ENCODE measurements at regions not wholly inside any gene's neighbourhood (a gene's known extent, or its start where the extent isn't known, plus 50 kb on each side); places are given as distances from the start of the nearest gene placed in this dataset.

DNA sequence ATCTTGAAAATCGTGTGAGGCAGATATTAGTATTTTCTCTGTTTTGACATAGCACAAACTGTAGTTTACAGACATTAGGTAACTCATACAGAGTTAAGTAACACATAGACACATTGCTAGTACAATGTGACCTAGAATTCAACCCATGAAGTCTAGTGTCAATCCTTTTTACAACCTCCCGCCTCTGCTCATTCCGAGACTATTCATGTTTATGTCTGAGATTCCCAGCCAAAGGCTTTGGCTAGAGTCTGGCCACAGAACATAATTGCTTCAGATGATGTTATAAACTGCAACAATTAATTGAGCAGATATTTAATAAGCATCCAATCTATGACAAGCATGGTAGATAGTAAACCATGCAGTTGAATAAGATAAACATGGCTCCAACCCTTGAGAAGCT is 841.0 kb downstream of the STIM2 start:
- TF ChIP-seq CTCF (IDR thresholded peaks at IDR 0.05) (no peak), EP300 (IDR thresholded peaks at IDR 0.05) (no peak), POLR2A (IDR thresholded peaks at IDR 0.05; ENCODE audit: low read depth) (no peak), POLR2AphosphoS5 (IDR thresholded peaks at IDR 0.05) (no peak)

All from esophagus muscularis mucosa (tissue), 4 donors.